ENCODE measurements at regions not wholly inside any gene's neighbourhood (a gene's known extent, or its start where the extent isn't known, plus 50 kb on each side); places are given as distances from the start of the nearest gene placed in this dataset.
A peak's percentile ranks its signal among the peaks of the same experiment; 100 is the strongest.

- Mint-ChIP-seq H3K4me3 (no peak overlapping the region), H3K27ac (no peak overlapping the region), H3K27me3 (ENCODE audit: insufficient read depth) (no peaks in the 10 kb centered on the region), H3K9me3 (peaks cover 6% of the 10 kb centered on the region), H3K4me1 (peaks cover 3% of the 10 kb centered on the region), H3K36me3 (ENCODE audit: low read depth) (no peaks in the 10 kb centered on the region)
- H3K4me1 ChIP-seq (ENCODE audit: control insufficient read depth, insufficient read depth, low read length), result no peaks in the 10 kb centered on the region
- peaks cover 5% of the 10 kb centered on the region for H3K9me3 ChIP-seq (ENCODE audit: control insufficient read depth, low read length)
- no peaks in the 10 kb centered on the region for H3K27me3 ChIP-seq (ENCODE audit: control insufficient read depth, insufficient read depth, low read length, poor library complexity, severe bottlenecking)
- DNase-seq, result no peak
- no peak overlapping the region for H3K9ac ChIP-seq (ENCODE audit: extremely low read depth, low read length, poor library complexity, severe bottlenecking)
- TF ChIP-seq CTCF (conservative IDR thresholded peaks at IDR 0.05), result no peak
- H3K27ac ChIP-seq (ENCODE audit: low read depth, low read length), result no peak overlapping the region
- H3K36me3 ChIP-seq (ENCODE audit: control insufficient read depth, insufficient read depth, low read length), result no peaks in the 10 kb centered on the region
- no peak overlapping the region for H3K4me3 ChIP-seq (ENCODE audit: low read length)
These were observed 565.2 kb upstream of the NRXN1 start for GRCh38 chr2:51597086-51597485.

GRCh38 chr2:51595836-51596235, 563.9 kb upstream of the NRXN1 start:
- Histone ChIP-seq H3K4me3 (ENCODE audit: low read length) (no peak overlapping the region), H3K27me3 (ENCODE audit: control insufficient read depth, insufficient read depth, low read length, poor library complexity, severe bottlenecking) (no peaks in the 10 kb centered on the region), H3K9me3 (ENCODE audit: control insufficient read depth, low read length) (peaks cover 5% of the 10 kb centered on the region), H3K4me1 (ENCODE audit: control insufficient read depth, insufficient read depth, low read length) (no peaks in the 10 kb centered on the region), H3K9ac (ENCODE audit: extremely low read depth, low read length, poor library complexity, severe bottlenecking) (no peak overlapping the region), H3K36me3 (ENCODE audit: control insufficient read depth, insufficient read depth, low read length) (no peaks in the 10 kb centered on the region), H3K27ac (ENCODE audit: low read depth, low read length) (no peak overlapping the region)
- no peak for TF ChIP-seq CTCF (conservative IDR thresholded peaks at IDR 0.05)
- H3K4me3 Mint-ChIP-seq, result no peak overlapping the region
- H3K9me3 Mint-ChIP-seq, result peaks cover 5% of the 10 kb centered on the region
- DNase-seq, result no peak
- H3K4me1 Mint-ChIP-seq, result peaks cover 3% of the 10 kb centered on the region
- H3K27ac Mint-ChIP-seq, result no peak overlapping the region
- H3K36me3 Mint-ChIP-seq (ENCODE audit: low read depth), result no peaks in the 10 kb centered on the region
- H3K27me3 Mint-ChIP-seq (ENCODE audit: insufficient read depth), result no peaks in the 10 kb centered on the region

- DNase-seq, result peak; percentile 48
- WGBS, 2 experiments (ENCODE audit: insufficient coverage in 1 of 2, insufficient read length in 1 of 2), result 94 to 95% methylated on average over 13 to 22 of the region's 22 CpGs
- H3K4me3 ChIP-seq (ENCODE audit: low read length), result no peak overlapping the region
These were observed 549.8 kb upstream of the NRXN1 start for GRCh38 chr2:51581636-51582267.

More at GRCh38 chr2:51581636-51582267, 549.8 kb upstream of the NRXN1 start:
- Histone ChIP-seq H3K9ac (ENCODE audit: extremely low read depth, low read length, poor library complexity, severe bottlenecking) (no peak overlapping the region), H3K36me3 (ENCODE audit: control insufficient read depth, insufficient read depth, low read length) (no peaks in the 10 kb centered on the region), H3K27ac (ENCODE audit: low read depth, low read length) (no peak overlapping the region), H3K9me3 (ENCODE audit: control insufficient read depth, low read length) (no peaks in the 10 kb centered on the region), H3K27me3 (ENCODE audit: control insufficient read depth, insufficient read depth, low read length, poor library complexity, severe bottlenecking) (no peaks in the 10 kb centered on the region), H3K4me1 (ENCODE audit: control insufficient read depth, insufficient read depth, low read length) (no peaks in the 10 kb centered on the region)
- H3K9me3 Mint-ChIP-seq, result no peaks in the 10 kb centered on the region
- no peaks in the 10 kb centered on the region for H3K36me3 Mint-ChIP-seq (ENCODE audit: low read depth)
- no peaks in the 10 kb centered on the region for H3K27me3 Mint-ChIP-seq (ENCODE audit: insufficient read depth)
- H3K4me1 Mint-ChIP-seq, result no peaks in the 10 kb centered on the region
- peak; percentile 40 for TF ChIP-seq CTCF (conservative IDR thresholded peaks at IDR 0.05)
- H3K27ac Mint-ChIP-seq, result no peak overlapping the region
- no peak overlapping the region for H3K4me3 Mint-ChIP-seq
